Fibroblast of upper back skin (primary cell): ENCODE measurements at regions not wholly inside any gene's neighbourhood (a gene's known extent, or its start where the extent isn't known, plus 50 kb on each side); places are given as distances from the start of the nearest gene placed in this dataset.
"Not testable (repeated sequence)": the region's sequence is repeated elsewhere in the genome, so short reads cannot be mapped to it uniquely, and the experiment has no call there.

Source experiments
- DNase-seq: peaks from one replicate; pipeline ENCODE4 v3.0.0-alpha.2; 2013

- peak; percentile 43 for DNase-seq
Observed at GRCh38 chr5:114789773-114790402, 379.8 kb downstream of the TRIM36 start.

- peak; percentile 3 for DNase-seq
Observed at GRCh38 chr5:114782869-114783268, 386.8 kb downstream of the TRIM36 start.

GRCh38 chr5:114782177-114782576 lies 387.5 kb downstream of the TRIM36 start:
- no peak for DNase-seq

- no peak for DNase-seq
Observed at GRCh38 chr5:114780290-114780689, 389.4 kb downstream of the TRIM36 start.

- DNase-seq: no peak
Observed at GRCh38 chr5:114744406-114744805, 382.5 kb downstream of the KCNN2 start.

GRCh38 chr5:114734238-114734637 lies 372.4 kb downstream of the KCNN2 start:
- peak; percentile 49 for DNase-seq

GRCh38 chr5:114729986-114730385 lies 368.1 kb downstream of the KCNN2 start:
- no peak for DNase-seq

- no peak for DNase-seq
Observed at GRCh38 chr5:114727358-114727757, 365.5 kb downstream of the KCNN2 start.

- DNase-seq: peak; percentile 27
Observed at GRCh38 chr5:114726131-114726530, 364.3 kb downstream of the KCNN2 start.

- no peak for DNase-seq
Observed at GRCh38 chr5:114719268-114719667, 357.4 kb downstream of the KCNN2 start.

GRCh38 chr5:114716955-114717354 lies 355.1 kb downstream of the KCNN2 start:
- DNase-seq: no peak

- DNase-seq: not testable (repeated sequence)
Observed at GRCh38 chr5:114704225-114704893, 342.5 kb downstream of the KCNN2 start.

GRCh38 chr5:114702731-114703130 lies 340.9 kb downstream of the KCNN2 start:
- no peak for DNase-seq

- no peak for DNase-seq
Observed at GRCh38 chr5:114702136-114702535, 340.3 kb downstream of the KCNN2 start.

GRCh38 chr5:114700823-114701222 lies 339.0 kb downstream of the KCNN2 start:
- DNase-seq: no peak

GRCh38 chr5:114695292-114695904 lies 333.5 kb downstream of the KCNN2 start:
- DNase-seq: no peak

- DNase-seq: no peak
Observed at GRCh38 chr5:114686356-114686755, 324.5 kb downstream of the KCNN2 start.

- DNase-seq: no peak
Observed at GRCh38 chr5:114678778-114679177, 316.9 kb downstream of the KCNN2 start.

- no peak for DNase-seq
Observed at GRCh38 chr5:114665551-114665950, 303.7 kb downstream of the KCNN2 start.

- no peak for DNase-seq
Observed at GRCh38 chr5:114660791-114661190, 298.9 kb downstream of the KCNN2 start.

GRCh38 chr5:114658194-114658593 lies 296.3 kb downstream of the KCNN2 start:
- DNase-seq: peak; percentile 46

- no peak for DNase-seq
Observed at GRCh38 chr5:114657342-114658130, 295.7 kb downstream of the KCNN2 start.

- no peak for DNase-seq
Observed at GRCh38 chr5:114649878-114650277, 288.0 kb downstream of the KCNN2 start.

GRCh38 chr5:114648940-114649339 lies 287.1 kb downstream of the KCNN2 start:
- no peak for DNase-seq
